NCI-H2081 treated with DMSO at 0.1 percent for 48 hours (cell line): ENCODE measurements at regions not wholly inside any gene's neighbourhood (a gene's known extent, or its start where the extent isn't known, plus 50 kb on each side); places are given as distances from the start of the nearest gene placed in this dataset.

Experiments
- DNase-seq: peaks from one replicate; lab custom pipeline; 2025; lab: John Stamatoyannopoulos, UW

GRCh38 chr6:132936646-132937045, 122.3 kb downstream of the RPS12 start:
- no peak for DNase-seq

- DNase-seq, result peak; percentile 52
These were observed 123.1 kb downstream of the RPS12 start for GRCh38 chr6:132937466-132937906.

DNA sequence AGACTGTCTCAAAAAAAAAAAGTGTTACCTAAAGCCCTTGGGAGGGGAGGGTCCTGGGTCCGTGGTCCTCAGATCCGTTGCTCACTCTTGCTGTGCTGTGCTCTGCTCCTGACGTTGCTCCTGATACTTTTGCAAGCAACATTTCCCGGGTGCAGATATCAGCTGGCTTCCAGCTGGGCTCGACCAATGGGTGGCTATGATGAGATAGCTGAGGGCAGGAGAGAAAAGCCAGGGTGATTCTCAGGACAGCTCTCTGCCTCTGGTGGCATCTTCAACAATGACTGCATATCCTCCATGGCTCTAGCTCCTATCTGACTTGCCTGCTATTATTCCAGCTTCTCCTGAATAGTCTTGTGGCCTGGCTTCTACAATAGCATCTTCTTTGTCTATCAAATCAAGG, 134.5 kb downstream of the RPS12 start:
- DNase-seq, result no peak

DNA sequence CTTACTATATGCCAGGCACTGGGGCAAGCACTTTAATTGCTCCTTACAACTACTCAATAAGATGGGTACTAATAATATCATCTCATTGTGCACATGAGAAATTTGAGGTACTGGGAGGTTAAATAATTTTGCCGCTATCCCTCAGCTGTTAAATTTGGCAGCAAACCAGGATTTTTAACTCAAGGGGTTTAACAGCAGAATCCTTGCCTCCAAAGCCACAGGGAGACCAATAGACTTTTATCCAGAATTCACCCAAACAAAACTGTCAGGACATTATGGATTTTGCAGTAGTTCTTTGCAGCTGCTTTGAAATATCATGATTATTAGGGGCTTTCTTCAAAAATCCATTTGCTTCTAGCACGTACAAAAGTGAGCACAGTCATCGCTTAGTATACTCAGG, 136.2 kb downstream of the RPS12 start:
- DNase-seq, result no peak

DNA sequence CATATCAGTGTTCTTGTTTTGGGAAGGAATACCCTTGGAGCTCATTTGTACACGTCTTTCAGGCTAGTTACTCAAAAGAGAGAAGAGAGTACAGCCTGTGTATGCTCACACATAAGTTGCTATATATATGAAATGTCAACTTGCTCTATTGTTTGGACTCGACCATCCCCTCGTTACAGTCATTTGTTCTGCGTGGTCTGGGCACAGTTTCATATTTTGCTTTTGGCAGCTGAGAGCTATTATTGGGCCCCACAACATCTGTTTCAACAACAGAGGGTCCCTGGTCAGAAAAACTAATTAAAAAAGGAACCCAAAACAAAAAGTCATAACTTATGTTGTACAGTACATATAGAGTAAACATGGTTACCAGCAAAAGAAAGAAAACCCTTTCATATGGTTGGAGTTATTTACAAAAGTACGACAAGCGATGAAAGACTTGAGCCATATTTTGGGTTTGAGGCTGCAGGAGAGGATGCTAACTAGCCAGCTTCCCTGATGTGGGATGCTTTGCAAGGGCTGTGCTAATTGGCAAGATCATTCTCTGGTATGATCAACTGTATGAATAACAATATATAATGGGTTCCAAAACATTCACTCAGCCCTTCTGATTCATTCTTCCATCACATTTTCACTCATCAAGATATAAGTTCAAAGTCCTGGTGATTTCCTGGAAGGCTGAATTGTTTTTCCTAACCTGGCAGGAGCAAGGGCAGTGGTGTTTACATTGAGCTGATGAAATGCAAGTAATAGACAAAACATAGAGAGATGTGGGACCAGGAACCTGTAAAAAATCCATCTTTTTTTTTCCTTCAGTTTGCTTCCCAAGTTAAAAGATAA, 137.9 kb downstream of the RPS12 start:
- DNase-seq, result no peak

- no peak for DNase-seq
These were observed 138.6 kb downstream of the RPS12 start for GRCh38 chr6:132952986-132953385.

- no peak for DNase-seq
These were observed 139.9 kb downstream of the RPS12 start for GRCh38 chr6:132954222-132954621.

GRCh38 chr6:132954936-132955335, 140.6 kb downstream of the RPS12 start:
- DNase-seq, result no peak

- no peak for DNase-seq
These were observed 145.4 kb downstream of the RPS12 start for GRCh38 chr6:132959639-132960326.

- DNase-seq, result no peak
These were observed 146.4 kb downstream of the RPS12 start for GRCh38 chr6:132960720-132961119.

- DNase-seq, result no peak
These were observed 146.8 kb downstream of the RPS12 start for GRCh38 chr6:132961122-132961521.

- no peak for DNase-seq
These were observed 147.2 kb downstream of the RPS12 start for GRCh38 chr6:132961610-132962009.

- DNase-seq, result peak; percentile 26
These were observed 148.8 kb downstream of the RPS12 start for GRCh38 chr6:132962936-132963868.

DNA sequence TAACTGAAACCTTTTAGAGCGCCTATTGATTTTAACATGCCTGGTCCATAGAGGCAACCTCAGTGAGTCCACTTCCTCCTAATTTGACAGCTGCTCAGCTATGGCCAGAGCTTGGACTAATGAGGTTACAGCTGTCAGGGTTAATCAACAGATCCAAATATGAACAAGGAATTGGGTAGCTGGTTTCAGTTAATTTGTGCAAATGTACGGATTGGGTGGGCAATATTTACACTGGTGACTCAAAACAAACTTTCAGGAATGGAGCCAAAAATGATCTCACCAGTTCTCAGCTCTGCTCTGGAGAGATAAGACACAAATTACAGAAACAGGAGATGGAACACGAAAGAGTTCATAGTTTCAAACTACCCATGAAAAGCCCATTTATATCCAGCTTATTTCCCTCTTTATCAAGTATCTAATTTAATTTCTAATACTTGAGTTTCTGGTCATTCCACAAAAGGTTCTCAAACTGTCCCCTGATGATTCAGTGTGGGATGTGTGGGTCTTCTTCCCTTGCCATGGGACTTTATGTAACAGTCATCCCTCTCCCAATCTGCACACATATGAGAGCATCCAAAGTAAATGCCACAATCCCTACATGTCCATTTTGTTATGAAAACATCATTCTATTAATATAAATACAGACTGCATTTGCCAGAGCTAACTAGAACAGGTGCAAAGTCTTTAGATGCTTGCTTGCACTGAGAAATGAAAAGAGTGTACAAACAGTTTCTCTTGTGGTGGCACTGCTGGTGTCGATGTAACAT, 149.9 kb downstream of the RPS12 start:
- DNase-seq, result peak; percentile 48

DNA sequence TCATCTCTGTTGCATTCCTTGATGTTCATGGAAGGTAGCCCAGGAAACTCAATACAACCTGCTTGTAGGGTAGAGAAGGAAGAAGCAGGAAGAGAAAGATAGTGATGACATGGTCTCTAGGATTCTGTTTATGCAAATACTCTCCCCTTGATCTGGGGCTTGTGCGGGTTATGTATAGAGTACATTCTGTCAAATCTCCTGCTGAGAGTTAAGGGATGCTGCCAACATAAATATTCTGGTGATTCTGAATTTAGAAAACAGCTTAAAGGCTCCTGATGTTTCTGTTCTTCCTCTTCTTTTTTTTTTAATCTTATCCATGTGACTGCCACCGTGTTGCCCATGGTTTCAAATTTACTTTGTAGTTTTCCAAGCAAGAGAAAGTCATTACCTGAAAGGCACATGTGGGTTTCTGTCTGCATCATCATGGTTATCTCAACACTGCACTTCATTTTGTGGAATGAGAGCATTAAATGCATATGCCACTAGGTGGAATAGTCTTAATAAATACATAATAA, 150.6 kb downstream of the RPS12 start:
- DNase-seq, result peak; percentile 20

- no peak for DNase-seq
These were observed 153.5 kb downstream of the RPS12 start for GRCh38 chr6:132967871-132968270.

GRCh38 chr6:132968419-132968950, 154.1 kb downstream of the RPS12 start:
- DNase-seq, result no peak

DNA sequence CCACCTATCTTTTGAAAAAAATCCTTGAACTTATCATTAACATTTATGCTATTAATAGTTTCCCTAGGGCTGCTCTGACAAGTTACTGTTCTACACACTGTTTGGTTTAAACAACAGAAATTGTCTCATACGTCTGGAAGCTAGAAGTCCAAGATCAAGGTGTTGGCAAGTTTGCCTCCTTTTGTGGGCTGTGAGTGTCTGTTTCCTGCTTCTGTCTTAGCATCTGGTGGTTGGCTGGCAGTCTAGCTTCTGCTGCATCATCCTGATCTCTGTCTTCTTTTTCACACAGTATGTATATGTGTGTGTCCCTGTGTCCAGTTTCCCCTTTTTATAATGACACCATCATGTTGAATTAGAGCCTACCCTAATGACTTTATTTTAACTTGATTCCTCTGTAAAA, 154.8 kb downstream of the RPS12 start:
- no peak for DNase-seq

- DNase-seq, result no peak
These were observed 157.3 kb downstream of the RPS12 start for GRCh38 chr6:132971676-132972075.

GRCh38 chr6:132972254-132972653, 157.9 kb downstream of the RPS12 start:
- DNase-seq, result no peak

DNA sequence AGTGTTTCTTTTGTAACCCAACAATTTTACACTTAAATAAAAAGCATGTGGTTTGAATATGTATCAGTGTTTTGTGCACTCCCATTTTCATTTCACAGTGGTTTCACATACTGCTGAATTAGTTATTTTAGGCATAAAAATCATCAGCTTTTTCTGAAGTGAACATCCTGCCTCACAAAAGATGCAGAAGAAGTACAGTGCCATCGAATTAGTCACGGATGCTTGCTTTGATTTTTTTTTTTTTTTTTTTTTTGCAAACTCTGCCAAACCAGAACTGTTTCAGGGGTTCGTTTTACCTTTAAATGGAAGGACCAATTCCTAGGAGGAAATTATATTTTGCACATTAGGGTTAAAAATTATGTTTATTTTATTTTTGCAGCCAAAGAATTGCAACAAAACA, 158.6 kb downstream of the RPS12 start:
- DNase-seq, result no peak
